ENCODE measurements at regions not wholly inside any gene's neighbourhood (a gene's known extent, or its start where the extent isn't known, plus 50 kb on each side); places are given as distances from the start of the nearest gene placed in this dataset.
"Not testable (repeated sequence)": the region's sequence is repeated elsewhere in the genome, so short reads cannot be mapped to it uniquely, and the experiment has no call there.

DNA sequence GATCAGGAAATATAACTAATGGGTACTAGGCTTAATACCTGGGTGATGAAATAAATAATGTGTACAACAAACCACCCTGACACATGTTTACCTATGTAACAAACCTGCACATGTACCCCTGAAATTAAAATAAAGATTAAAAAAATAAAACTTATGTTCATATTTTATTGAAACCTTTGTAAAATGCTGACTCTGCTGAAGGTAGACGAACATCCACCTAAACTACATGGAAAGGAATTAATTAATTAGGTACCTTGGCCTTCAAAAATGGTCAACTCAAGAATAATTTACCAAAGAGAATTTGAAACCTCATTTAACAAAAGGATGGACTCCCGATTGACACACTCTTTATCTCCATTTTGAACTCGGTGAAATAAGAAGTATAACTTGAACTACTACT, 152.3 kb upstream of the OR13F1 start:
- TF ChIP-seq, protein P1, sequence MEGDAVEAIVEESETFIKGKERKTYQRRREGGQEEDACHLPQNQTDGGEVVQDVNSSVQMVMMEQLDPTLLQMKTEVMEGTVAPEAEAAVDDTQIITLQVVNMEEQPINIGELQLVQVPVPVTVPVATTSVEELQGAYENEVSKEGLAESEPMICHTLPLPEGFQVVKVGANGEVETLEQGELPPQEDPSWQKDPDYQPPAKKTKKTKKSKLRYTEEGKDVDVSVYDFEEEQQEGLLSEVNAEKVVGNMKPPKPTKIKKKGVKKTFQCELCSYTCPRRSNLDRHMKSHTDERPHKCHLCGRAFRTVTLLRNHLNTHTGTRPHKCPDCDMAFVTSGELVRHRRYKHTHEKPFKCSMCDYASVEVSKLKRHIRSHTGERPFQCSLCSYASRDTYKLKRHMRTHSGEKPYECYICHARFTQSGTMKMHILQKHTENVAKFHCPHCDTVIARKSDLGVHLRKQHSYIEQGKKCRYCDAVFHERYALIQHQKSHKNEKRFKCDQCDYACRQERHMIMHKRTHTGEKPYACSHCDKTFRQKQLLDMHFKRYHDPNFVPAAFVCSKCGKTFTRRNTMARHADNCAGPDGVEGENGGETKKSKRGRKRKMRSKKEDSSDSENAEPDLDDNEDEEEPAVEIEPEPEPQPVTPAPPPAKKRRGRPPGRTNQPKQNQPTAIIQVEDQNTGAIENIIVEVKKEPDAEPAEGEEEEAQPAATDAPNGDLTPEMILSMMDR (IDR thresholded peaks at IDR 0.05; ENCODE audit: low read length, missing control alignments) = no peak
- H3K4me3 ChIP-seq (replicated peaks; ENCODE audit: low read depth, low read length) = no peak overlapping the region
- no peak for DNase-seq (ENCODE audit: low read depth)

DNA sequence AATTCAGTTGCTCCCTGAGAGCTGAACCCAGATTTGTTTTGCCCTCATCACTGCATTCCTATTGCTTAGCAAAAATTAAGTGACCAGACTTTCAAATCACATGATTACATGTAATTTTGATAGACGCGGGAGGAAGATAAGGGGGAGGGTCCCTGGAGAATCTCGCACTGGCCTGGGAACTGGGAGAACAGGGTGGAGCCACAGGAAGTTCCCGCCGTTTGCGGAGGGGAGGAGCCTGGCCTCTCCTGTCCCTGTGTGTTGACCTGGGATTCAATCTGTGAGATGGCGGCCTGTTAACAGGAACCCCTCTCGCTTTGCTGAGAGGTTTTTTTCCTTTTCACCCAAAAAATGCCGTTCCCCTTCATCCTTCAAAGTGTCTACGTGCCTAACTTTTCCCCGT, 142.9 kb upstream of the OR13F1 start:
- TF ChIP-seq, protein P1 (IDR thresholded peaks at IDR 0.05; ENCODE audit: low read length, missing control alignments) = no peak

DNA sequence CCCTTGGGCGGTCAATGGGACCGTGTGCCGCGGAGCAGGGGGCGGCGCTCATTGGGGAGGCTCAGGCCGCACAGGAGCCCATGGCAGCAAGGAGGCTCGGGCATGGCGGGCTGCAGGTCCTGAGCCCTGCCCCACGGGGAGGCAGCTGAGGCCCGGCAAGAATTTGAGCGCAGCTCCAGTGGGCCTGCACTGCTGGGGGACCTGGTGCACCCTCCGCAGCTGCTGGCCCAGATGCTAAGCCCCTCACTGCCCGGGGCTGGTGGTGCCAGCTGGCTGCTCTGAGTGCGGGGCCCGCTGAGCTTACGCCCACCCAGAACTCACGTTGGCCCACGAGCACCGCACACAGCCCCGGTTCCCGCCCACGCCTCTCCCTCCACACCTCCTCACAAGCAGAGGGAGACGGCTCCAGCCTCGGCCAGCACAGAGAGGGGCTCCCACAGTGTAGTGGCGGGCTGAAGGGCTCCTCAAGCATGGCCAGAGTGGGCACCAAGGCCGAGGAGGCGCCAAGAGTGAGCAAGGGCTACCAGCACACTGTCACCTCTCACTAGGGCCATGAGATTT, 141.1 kb upstream of the OR13F1 start:
- no peak overlapping the region for H3K4me3 ChIP-seq (replicated peaks; ENCODE audit: low read depth, low read length)
- TF ChIP-seq, protein P1 (IDR thresholded peaks at IDR 0.05; ENCODE audit: low read length, missing control alignments) = no peak
- DNase-seq (ENCODE audit: low read depth) = no peak

More for the DNA sequence above, 142.9 kb upstream of the OR13F1 start:
- no peak for DNase-seq (ENCODE audit: low read depth)
- no peak overlapping the region for H3K4me3 ChIP-seq (replicated peaks; ENCODE audit: low read depth, low read length)

DNA sequence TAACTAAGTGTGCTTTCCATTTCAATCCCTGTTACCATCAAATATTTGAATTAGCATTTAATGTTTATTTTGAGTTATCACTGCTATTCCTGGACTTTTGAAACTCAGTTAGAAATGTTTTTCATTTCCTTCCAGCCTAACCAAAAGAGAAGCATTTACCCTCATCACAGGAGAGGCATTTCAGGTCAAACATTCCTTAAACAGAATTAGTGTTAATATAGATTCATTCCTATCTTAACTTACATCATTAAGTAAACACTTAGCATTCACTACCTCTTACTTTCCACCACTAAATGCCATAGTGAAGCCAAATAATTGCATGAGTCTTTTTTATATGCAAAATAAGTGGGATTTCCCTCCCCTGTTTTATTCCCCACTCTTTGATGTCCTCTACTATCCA, 136.6 kb upstream of the OR13F1 start:
- no peak overlapping the region for H3K4me3 ChIP-seq (replicated peaks; ENCODE audit: low read depth, low read length)
- TF ChIP-seq, protein P1 (IDR thresholded peaks at IDR 0.05; ENCODE audit: low read length, missing control alignments) = no peak
- no peak for DNase-seq (ENCODE audit: low read depth)

DNA sequence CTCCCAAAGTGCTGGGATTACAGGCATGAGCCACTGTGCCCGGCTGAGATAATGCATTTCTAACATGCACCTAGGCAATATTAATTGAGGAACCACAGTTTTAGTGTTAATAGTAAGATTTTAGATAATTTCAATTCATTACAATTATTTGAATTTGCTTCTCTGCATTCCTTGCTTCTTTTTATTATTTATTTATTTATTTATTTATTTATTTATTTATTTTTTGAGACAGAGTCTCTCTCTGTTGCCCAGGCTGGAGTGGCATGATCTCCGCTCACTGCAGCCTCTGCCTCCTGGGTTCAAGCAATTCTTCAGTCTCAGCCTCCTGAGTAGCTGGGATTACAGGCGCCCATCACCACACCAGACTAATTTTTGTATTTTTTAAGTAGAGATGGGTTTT, 135.7 kb upstream of the OR13F1 start:
- not testable (repeated sequence) for DNase-seq (ENCODE audit: low read depth)

DNA sequence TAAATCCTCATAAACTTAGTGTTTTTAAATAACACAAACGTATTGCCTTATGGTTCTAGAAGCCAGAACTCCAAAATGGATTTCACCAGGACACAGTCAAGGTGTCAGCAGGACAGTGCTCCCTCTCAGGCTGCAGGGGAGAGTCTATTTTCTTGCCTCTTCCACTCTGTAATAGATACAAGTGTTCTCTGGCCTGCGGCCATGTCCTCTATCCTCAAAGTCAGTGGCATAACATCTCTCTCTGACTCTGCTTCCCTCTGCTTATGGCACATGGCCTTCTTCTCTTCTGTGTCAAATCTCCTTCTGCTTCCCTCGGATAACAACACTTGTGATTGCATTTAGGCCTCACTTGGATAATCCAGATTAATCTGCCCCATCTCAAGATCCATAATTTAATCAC, 129.4 kb upstream of the OR13F1 start:
- DNase-seq (ENCODE audit: low read depth) = no peak
- H3K4me3 ChIP-seq (replicated peaks; ENCODE audit: low read depth, low read length) = no peak overlapping the region
- TF ChIP-seq, protein P1 (IDR thresholded peaks at IDR 0.05; ENCODE audit: low read length, missing control alignments) = no peak

More for the DNA sequence above, 135.7 kb upstream of the OR13F1 start:
- H3K4me3 ChIP-seq (replicated peaks; ENCODE audit: low read depth, low read length) = not testable (repeated sequence)

DNA sequence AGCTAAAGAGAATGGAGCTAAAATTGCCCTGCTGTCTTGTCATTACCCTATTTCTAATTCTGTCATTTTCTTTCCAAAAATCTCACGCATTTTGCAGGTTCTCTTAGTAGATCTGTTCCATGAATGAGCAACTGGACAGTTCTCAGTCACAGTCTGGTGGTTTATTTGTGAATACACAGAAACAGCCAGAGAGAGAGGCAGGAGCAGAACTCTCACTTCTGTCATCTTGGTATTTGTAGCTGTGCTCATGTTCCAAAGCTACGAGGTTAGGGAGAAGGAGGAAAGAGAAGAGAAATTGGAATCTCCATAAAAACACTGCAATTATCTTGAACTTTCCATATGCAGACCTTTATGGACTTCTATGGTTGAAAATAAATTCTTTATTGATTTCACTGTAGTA, 118.0 kb upstream of the OR13F1 start:
- no peak for DNase-seq (ENCODE audit: low read depth)
- TF ChIP-seq, protein P1 (IDR thresholded peaks at IDR 0.05; ENCODE audit: low read length, missing control alignments) = no peak

More for the DNA sequence above, 118.0 kb upstream of the OR13F1 start:
- H3K4me3 ChIP-seq (replicated peaks; ENCODE audit: low read depth, low read length) = no peak overlapping the region
